ENCODE measurements at regions not wholly inside any gene's neighbourhood (a gene's known extent, or its start where the extent isn't known, plus 50 kb on each side); places are given as distances from the start of the nearest gene placed in this dataset.
"Not testable (repeated sequence)": the region's sequence is repeated elsewhere in the genome, so short reads cannot be mapped to it uniquely, and the experiment has no call there.

DNA sequence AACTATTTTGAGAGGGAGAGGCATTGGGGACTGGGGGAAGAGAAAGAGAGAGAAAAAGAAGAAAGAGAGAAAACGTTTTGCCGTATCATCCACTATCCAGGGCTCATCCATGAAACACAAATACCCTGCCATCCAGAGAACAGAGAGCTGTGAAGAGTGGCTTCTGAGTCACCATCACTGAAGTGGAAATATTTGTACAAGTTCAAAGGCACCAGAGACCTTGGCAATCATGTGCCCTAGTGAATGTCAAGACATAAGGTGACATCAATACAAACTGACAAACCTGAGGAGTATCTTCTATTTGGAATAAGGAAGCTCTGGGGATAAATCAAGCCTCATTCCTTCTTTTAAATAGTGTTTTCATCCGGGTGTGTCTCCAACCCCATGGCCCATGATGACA is 197.2 kb upstream of the PROX1 start:
- no peak for DNase-seq (ENCODE audit: low spot score)

- DNase-seq (ENCODE audit: low spot score): no peak
These were observed 194.2 kb upstream of the PROX1 start for GRCh38 chr1:213793482-213794067.

- no peak for DNase-seq (ENCODE audit: low spot score)
These were observed 191.2 kb upstream of the PROX1 start for GRCh38 chr1:213796525-213796924.

DNA sequence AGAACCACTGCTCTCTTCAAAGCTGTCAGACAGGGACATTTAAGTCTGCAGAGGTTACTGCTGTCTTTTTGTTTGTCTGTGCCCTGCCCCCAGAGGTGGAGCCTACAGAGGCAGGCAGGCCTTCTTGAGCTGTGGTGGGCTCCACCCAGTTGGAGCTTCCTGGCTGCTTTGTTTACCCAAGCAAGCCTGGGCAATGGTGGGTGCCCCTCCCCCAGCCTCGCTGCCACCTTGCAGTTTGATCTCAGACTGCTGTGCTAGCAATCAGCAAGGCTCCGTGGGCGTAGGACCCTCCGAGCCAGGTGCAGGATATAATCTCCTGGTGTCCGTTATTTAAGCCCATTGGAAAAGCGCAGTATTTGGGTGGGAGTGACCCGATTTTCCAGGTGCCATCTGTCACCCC is 179.5 kb upstream of the PROX1 start:
- DNase-seq (ENCODE audit: low spot score): not testable (repeated sequence)

DNA sequence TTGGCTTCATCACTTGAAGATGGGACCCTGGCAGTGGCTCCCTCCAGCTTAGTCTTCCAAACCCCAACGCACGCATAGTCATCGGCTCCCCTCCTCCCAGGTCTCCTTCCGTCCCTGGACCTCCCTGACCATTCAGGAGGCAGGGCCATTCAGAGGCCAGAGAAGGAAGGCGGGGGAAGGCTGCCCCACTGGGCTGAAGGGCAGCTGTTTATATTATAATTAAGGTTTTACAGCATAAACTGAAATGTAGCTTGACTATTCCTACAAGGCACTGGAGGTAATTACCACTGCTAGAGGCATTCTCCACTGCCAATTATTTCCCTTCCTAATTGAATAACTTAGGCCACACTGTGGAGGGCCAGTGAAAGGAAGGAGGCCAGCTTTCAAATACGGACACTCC is 170.6 kb upstream of the PROX1 start:
- no peak for DNase-seq (ENCODE audit: low spot score)

DNA sequence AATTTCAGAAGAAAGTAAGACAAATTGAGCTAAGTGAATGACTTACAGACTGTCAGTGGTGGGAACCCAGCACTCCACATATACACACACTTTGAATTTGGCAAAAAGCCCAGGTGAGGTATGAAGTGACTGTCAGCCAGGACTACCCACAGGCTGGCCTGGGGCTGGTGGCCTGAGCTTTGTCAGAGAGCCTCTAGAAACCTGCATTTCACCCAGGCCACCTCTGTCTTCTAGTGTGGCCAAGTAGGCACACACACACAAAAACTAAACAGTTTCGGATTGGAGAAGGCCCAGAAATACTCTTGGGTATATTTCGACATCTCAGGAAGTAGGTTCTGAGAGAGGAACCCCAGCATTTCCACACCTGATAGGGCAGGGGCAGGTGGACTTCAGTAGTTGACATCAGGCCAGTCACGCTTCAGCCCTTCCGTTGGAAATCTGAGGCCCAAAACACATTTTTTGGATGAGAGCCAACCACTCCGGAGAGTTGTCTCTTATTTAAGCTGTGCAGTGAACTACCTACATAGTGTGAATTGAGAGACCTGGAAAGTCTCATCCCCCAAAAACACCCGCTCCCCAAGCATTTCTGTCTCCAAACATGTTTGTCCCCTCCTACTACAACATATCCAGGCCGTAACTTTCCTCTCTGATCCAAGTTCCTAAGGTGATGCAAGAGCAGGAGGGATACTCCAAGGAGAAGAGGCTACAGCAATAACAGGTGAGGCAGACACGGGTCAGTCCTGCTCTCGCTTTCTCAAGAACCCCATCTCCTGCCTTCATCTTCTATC is 167.2 kb upstream of the PROX1 start:
- no peak for DNase-seq (ENCODE audit: low spot score)

- DNase-seq (ENCODE audit: low spot score): no peak
These were observed 166.4 kb upstream of the PROX1 start for GRCh38 chr1:213821175-213821942.

DNA sequence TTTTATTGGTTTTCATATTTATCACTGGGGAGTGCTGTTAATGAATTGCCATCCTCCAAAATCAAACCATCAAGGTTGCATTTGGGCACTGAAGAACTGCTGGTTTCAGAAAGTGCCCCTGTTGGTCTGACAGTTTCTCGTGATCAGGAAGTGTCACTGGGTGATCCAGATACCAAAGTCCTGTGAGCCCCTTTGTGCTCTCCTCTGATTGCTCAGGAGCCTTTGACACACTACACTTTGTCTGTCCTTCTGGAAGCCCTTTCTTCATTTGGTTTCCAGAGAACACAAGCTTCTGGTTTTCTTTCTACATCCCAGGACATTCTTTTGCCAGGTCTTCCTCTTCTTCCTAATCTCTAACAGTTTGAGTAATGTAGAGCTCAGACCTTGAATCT is 165.8 kb upstream of the PROX1 start:
- DNase-seq (ENCODE audit: low spot score): no peak

DNA sequence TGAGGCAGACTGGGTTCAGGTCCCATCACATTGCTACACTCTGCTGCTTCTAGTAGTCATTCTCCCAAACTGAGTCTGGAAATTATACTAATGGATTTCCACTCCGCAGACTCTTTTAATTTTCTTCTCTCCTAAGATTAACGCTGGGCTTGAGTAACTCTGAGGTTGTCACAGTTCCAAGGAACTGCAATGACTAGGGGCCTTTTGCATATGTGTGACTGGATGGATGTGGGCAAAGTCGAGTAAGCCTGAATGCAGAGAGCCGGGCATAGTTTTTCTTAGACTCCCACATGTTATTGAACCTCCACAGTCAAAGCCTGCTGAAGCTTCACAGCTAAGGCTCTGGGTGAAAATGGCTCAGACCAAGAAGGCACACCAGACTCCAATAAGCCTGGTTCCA is 160.9 kb upstream of the PROX1 start:
- no peak for DNase-seq (ENCODE audit: low spot score)

DNA sequence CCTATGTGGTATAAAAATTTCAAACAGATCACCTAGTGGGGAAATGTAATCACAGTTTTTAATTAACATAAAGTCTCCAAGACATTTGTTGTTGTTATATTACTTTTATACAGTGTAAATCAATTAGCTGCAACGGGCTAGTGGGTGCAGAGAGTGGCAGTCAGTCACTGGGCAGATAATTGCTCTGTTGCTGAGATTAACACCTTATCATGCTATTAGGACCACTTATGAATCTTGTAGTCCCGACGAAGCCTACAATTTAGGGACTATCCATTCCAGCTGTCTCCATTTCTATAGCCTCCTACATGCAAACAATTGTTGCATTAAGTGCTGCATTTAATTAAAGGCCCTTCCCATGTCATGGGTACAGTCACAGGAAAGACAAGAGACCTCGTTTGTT is 158.9 kb upstream of the PROX1 start:
- DNase-seq (ENCODE audit: low spot score): no peak

DNA sequence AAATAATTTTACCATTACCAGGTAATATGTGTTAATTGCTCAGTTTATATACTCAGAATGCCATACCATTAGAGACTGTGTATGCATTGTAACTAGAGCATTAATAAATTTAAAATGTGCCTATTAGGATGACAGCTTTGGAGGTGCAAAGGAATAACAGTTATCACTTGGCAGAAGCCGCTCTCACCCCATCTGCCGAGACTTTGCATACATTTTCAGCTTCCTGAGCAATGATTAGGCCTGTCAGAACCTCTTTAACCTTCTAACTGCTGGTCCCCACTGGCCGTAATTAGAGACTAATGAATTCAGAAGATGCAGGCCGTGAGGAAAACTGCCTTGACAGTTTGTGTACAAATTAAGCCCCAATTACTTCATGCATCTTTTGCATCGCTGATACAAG is 158.0 kb upstream of the PROX1 start:
- no peak for DNase-seq (ENCODE audit: low spot score)

- DNase-seq (ENCODE audit: low spot score): no peak
These were observed 157.4 kb upstream of the PROX1 start for GRCh38 chr1:213830371-213830770.

DNA sequence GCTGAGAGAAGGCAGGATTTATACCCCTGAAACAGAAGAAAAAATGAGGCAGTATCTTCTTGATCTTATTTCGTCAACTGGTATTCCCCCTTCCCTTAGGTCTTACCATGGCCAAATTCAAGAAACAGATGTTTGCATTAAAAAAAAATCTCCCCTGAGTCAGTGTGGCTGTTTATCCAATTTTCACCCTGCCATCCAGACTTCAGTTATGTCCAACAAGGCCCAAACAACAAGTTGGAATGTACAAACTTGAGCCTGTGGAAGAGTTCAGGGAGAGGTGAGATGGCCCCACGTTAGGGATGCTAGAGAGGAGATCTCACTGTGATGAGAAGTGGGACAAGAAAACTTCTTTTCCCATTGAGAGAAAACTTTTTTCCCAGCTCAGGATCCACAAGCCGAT is 147.2 kb upstream of the PROX1 start:
- DNase-seq (ENCODE audit: low spot score): no peak

- DNase-seq (ENCODE audit: low spot score): no peak
These were observed 143.1 kb upstream of the PROX1 start for GRCh38 chr1:213844632-213845031.

- no peak for DNase-seq (ENCODE audit: low spot score)
These were observed 135.7 kb upstream of the PROX1 start for GRCh38 chr1:213852107-213852506.

- no peak for DNase-seq (ENCODE audit: low spot score)
These were observed 129.2 kb upstream of the PROX1 start for GRCh38 chr1:213858581-213858980.

DNA sequence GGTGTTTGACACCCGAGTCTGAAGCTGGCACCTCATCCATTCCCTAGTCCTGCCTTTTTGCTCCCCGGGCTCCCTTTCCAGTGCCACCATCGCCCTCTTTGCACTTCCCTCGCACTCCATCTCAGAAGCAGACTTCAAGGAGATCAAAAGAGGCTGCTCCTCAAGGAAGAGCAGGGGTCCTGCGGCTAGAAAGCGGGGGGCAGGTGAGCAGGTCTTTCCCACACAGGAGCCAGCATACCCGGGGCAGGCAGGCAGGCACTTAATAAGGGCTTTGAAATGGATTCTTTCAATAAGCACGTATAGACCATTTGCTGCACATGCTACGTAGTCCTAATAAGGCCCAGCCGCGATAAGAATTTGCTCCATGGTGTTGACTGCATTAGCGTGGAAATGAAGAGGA is 125.9 kb upstream of the PROX1 start:
- DNase-seq (ENCODE audit: low spot score): no peak

- DNase-seq (ENCODE audit: low spot score): no peak
These were observed 123.7 kb upstream of the PROX1 start for GRCh38 chr1:213864091-213864490.

GRCh38 chr1:213868482-213868881 is 119.3 kb upstream of the PROX1 start:
- DNase-seq (ENCODE audit: low spot score): no peak

GRCh38 chr1:213871179-213871578 is 116.6 kb upstream of the PROX1 start:
- DNase-seq (ENCODE audit: low spot score): no peak

- no peak for DNase-seq (ENCODE audit: low spot score)
These were observed 113.0 kb upstream of the PROX1 start for GRCh38 chr1:213874789-213875188.

DNA sequence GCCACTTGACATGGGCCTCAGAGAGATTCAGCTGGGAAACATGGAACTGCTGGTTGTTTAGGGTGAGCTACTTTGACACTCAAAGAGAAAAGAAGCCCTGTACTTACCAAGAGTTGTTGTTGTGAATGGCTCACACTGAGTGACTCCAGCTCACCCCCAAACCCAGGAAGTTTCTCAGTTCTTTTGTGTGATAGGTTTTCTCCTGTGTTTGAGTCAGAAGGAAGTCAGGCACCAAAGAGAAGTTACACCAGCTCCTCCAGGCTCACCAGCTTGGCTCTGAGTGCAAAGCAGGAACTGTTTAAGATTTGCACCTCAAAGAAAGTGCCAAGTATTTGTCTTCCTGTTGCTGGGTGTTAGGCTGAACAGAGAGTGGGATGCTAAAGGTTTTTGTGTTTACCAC is 111.2 kb upstream of the PROX1 start:
- no peak for DNase-seq (ENCODE audit: low spot score)

DNA sequence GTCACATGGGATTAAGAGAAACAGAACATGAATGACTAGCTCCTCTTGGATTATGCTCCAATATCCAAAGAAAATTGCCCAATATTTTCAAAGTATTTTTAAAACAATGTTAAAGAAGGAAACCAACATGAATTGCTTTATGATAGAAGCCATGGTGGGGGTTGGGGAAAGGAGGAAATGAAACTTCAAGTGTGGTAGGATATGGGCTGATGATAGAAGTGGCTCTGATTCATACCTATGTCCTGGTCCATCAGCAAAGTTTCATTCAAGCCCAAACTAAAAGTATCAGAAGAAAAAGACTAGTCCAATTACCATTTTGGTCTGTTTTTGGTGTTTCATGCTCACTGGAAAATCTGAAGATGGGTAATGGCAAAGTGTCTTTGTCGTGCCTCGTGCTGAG is 104.2 kb upstream of the PROX1 start:
- DNase-seq (ENCODE audit: low spot score): no peak
